Endothelial cell of umbilical vein (primary cell): ENCODE measurements at regions not wholly inside any gene's neighbourhood (a gene's known extent, or its start where the extent isn't known, plus 50 kb on each side); places are given as distances from the start of the nearest gene placed in this dataset.

Source experiments
- BruUV-seq: library from RNA; stranded (reverse); fragments of 400-500 nt; replicated peaks from 2 replicates; lab custom pipeline; 2021; lab: Mats Ljungman, UMichigan
- CTCF ChIA-PET: fragments of 300-600, 350-600 bp; sonication (Branson Sonifier 250); formaldehyde crosslinking; loops from one replicate; lab custom pipeline; 2021; ENCODE audit warnings: antibody characterized with exemption, inconsistent platforms; lab: Charles Lee
- POLR2A ChIA-PET: fragments of 300-600, 350-600 bp; sonication (Branson Sonifier 250); formaldehyde crosslinking; loops from one replicate; lab custom pipeline; 2021; ENCODE audit warnings: antibody characterized with exemption, inconsistent platforms; lab: Charles Lee
- DNase-seq: peaks from one replicate; pipeline ENCODE4 v3.0.0-alpha.2; 2011; ENCODE audit warnings: low read depth, low spot score
- FAIRE-seq: peaks from 2 replicates; lab custom pipeline; 2011; peaks lifted over from hg19 to GRCh38; lab: Jason Lieb, UNC
- H2AFZ ChIP-seq: 2 replicates; pipeline ENCODE4 v1.6.0; 2012; ENCODE audit warnings: low read depth, low read length, control low read depth, inconsistent platforms
- H3K27ac ChIP-seq: 2 replicates; pipeline ENCODE4 v1.5.1; 2011; ENCODE audit warnings: low read depth, mild to moderate bottlenecking, control low read depth, low read length, moderate library complexity; ENCODE audit not compliant: insufficient read depth
- H3K27me3 ChIP-seq, 2 experiments: 2 replicates each; pipeline versions ENCODE4 v1.6.0 to v1.6.1; 2011; ENCODE audit warnings: low read length in 2 of 2, mixed read lengths in 1 of 2; ENCODE audit not compliant: control insufficient read depth in 2 of 2, insufficient read depth in 2 of 2
- H3K36me3 ChIP-seq, 2 experiments: 2 replicates in 1 of 2; 3 replicates in 1 of 2; pipeline ENCODE4 v1.5.1; 2011; ENCODE audit warnings: low read length in 2 of 2, mild to moderate bottlenecking in 1 of 2, moderate library complexity in 1 of 2; ENCODE audit not compliant: control insufficient read depth in 2 of 2, insufficient read depth in 2 of 2; ENCODE audit errors: extremely low read depth in 1 of 2
- H3K4me1 ChIP-seq: 3 replicates; pipeline ENCODE4 v1.5.1; 2011; ENCODE audit warnings: mild to moderate bottlenecking, low read length; ENCODE audit not compliant: control insufficient read depth, insufficient read depth; ENCODE audit errors: extremely low read depth
- H3K4me2 ChIP-seq: 2 replicates; pipeline ENCODE4 v1.6.1; 2011; ENCODE audit warnings: low read length, control low read depth, mixed read lengths; ENCODE audit not compliant: insufficient read depth
- H3K4me3 ChIP-seq, 3 experiments: fragments of 200-600 bp in 1 of 3; sonication (generic), shearing (Covaris generic) in 1 of 3; replicated peaks in 1 of 3; 2 replicates each; pipeline ENCODE4 v1.5.1; 2011 to 2016; ENCODE audit warnings: control low read depth in 3 of 3, low read length in 3 of 3, mild to moderate bottlenecking in 2 of 3, inconsistent platforms in 1 of 3, low read depth in 1 of 3, moderate library complexity in 1 of 3; ENCODE audit not compliant: insufficient read depth in 1 of 3
- H3K79me2 ChIP-seq: 2 replicates; pipeline ENCODE4 v1.6.0; 2012; ENCODE audit warnings: low read length, inconsistent platforms; ENCODE audit not compliant: control insufficient read depth, insufficient read depth
- H3K9ac ChIP-seq: replicated peaks from 2 replicates; pipeline ENCODE3; 2011; ENCODE audit warnings: low read length, control low read depth; ENCODE audit not compliant: insufficient read depth; ENCODE audit errors: extremely low read depth
- H3K9me1 ChIP-seq: replicated peaks from 3 replicates; pipeline ENCODE4 v1.6.0; 2011; ENCODE audit warnings: mild to moderate bottlenecking, low read length; ENCODE audit not compliant: control insufficient read depth, insufficient read depth; ENCODE audit errors: extremely low read depth
- H3K9me3 ChIP-seq: replicated peaks from 2 replicates; pipeline ENCODE4 v1.5.1; 2012; ENCODE audit warnings: low read length, inconsistent platforms; ENCODE audit not compliant: control insufficient read depth, insufficient read depth
- H4K20me1 ChIP-seq: replicated peaks from 2 replicates; pipeline ENCODE3; 2011; ENCODE audit warnings: mild to moderate bottlenecking, low read length; ENCODE audit not compliant: control insufficient read depth, insufficient read depth; ENCODE audit errors: extremely low read depth
- FOS ChIP-seq: IDR thresholded peaks from 2 replicates; pipeline ENCODE4 v1.6.1; 2011; ENCODE audit warnings: mild to moderate bottlenecking, low read length, moderate library complexity, borderline replicate concordance; ENCODE audit not compliant: insufficient read depth
- GATA2 ChIP-seq: IDR thresholded peaks from 2 replicates; pipeline ENCODE4 v1.7.0; 2011; ENCODE audit warnings: low read depth, mild to moderate bottlenecking, moderate library complexity, mixed read lengths, low read length; ENCODE audit not compliant: insufficient read length, insufficient read depth
- POLR2A ChIP-seq: IDR thresholded peaks from 2 replicates; pipeline ENCODE4 v1.6.1; 2012; ENCODE audit warnings: low read depth, mild to moderate bottlenecking, control low read depth, low read length
- POLR2AphosphoS5 ChIP-seq: IDR thresholded peaks from 2 replicates; pipeline ENCODE4 v1.6.1; 2012; ENCODE audit warnings: low read depth, mild to moderate bottlenecking, control low read depth, low read length, moderate library complexity; ENCODE audit not compliant: insufficient read depth
- dilution Hi-C: fragments of 300-500 bp; cut with MboI; formaldehyde crosslinking; loops from one replicate; pipeline ENCODE4 v1.15.0; 2019; ENCODE audit warnings: low sequenced_read_pairs; ENCODE audit not compliant: extremely low pct_ligation_motif_present
- intact Hi-C: fragments of 100-400 bp; cut with micrococcal nuclease; formaldehyde crosslinking; loops from one replicate; pipeline ENCODE4 v1.10.0; 2022
- TF ChIP-seq, protein P1 (sequence below): IDR thresholded peaks from 2 replicates; pipeline ENCODE4 v1.6.1; 2011; ENCODE audit not compliant: insufficient read depth, insufficient read length
- TF ChIP-seq, protein P2 (sequence below), 2 donors: IDR thresholded peaks; 1 replicate in 1 of 2; 2 replicates in 1 of 2; pipeline ENCODE4 v1.5.1; 2011; ENCODE audit warnings: low read length in 2 of 2, mild to moderate bottlenecking in 2 of 2, moderate library complexity in 2 of 2, control low read depth in 1 of 2, inconsistent platforms in 1 of 2, low read depth in 1 of 2; ENCODE audit not compliant: insufficient read depth in 1 of 2; ENCODE audit errors: extremely low read depth in 1 of 2

DNA sequence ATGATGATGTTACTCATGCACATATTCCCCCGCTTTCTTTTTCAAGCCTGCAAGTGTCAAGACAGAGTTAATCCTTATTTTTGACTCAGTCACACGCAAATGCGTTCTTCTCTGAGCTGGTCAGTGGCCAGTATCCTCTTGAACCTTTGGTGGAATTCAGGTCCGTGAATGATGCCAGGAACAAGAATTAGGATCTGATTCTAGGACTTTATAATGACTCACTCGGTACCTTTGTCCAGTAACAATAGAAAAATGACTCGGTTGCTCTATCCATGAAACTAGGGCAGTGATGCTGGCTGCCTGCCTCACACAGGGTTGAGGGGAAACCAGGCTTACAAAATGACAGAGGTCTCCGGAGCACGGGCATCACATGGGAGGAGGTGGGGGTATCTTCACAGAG lies 185.8 kb upstream of the NUDT4 start:
- POLR2A ChIA-PET: no interaction called here
- Histone ChIP-seq H2AFZ (no peak overlapping the region), H3K9ac (no peak overlapping the region), H3K36me3 (no peaks in the 10 kb centered on the region), H3K4me2 (no peak overlapping the region), H4K20me1 (no peaks in the 10 kb centered on the region), H3K9me3 (no peaks in the 10 kb centered on the region), H3K79me2 (no peaks in the 10 kb centered on the region), H3K4me3 (no peak overlapping the region), H3K9me1 (no peaks in the 10 kb centered on the region), H3K4me1 (no peaks in the 10 kb centered on the region), H3K27ac (no peak overlapping the region), H3K27me3 (no peaks in the 10 kb centered on the region)
- BruUV-seq: no TSS peak
- dilution Hi-C loops (no loop called here), intact Hi-C loops (no loop called here)
- DNase-seq: no peak
- no peak for FAIRE-seq
- TF ChIP-seq, protein P1, sequence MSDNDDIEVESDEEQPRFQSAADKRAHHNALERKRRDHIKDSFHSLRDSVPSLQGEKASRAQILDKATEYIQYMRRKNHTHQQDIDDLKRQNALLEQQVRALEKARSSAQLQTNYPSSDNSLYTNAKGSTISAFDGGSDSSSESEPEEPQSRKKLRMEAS: no peak
- TF ChIP-seq FOS: no peak
- TF ChIP-seq POLR2AphosphoS5: no peak
- TF ChIP-seq GATA2: no peak
- CTCF ChIA-PET: interaction anchor here (1.1 to 1.4 kb wide), 2 partner anchors 24 to 205 kb away, joined by 3 read pairs; no protein-coding TSS in a partner anchor

DNA sequence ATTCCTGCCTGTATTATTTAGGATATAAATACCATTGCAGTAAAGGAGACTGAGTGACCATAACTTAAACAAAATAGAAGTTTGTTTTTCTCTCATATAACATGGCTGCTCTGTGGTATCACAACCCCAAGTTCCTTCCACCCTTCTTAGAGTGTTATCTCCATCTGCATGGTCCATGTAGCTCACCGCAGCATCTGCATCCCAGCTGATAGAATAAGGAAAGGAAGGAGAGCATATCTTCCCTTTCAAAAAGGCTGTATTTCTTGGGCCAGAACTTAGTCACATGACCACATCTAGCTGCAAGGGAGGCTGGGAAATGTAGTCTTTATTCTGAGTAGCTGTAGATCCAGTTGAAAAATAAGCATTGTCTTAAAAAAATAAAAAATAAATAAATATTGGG lies 184.8 kb upstream of the NUDT4 start:
- no peak overlapping the region for H3K27ac ChIP-seq
- DNase-seq (no peak), FAIRE-seq (peak; percentile 8)
- H2AFZ ChIP-seq: no peak overlapping the region
- no peaks in the 10 kb centered on the region for H3K79me2 ChIP-seq
- H3K36me3 ChIP-seq: no peaks in the 10 kb centered on the region
- no peaks in the 10 kb centered on the region for H3K9me3 ChIP-seq
- H4K20me1 ChIP-seq: no peaks in the 10 kb centered on the region
- BruUV-seq: no TSS peak
- intact Hi-C loops (no loop called here), dilution Hi-C loops (no loop called here)
- H3K9me1 ChIP-seq: no peaks in the 10 kb centered on the region
- no peak for TF ChIP-seq POLR2A
- no peak for TF ChIP-seq POLR2AphosphoS5
- TF ChIP-seq, protein P2, sequence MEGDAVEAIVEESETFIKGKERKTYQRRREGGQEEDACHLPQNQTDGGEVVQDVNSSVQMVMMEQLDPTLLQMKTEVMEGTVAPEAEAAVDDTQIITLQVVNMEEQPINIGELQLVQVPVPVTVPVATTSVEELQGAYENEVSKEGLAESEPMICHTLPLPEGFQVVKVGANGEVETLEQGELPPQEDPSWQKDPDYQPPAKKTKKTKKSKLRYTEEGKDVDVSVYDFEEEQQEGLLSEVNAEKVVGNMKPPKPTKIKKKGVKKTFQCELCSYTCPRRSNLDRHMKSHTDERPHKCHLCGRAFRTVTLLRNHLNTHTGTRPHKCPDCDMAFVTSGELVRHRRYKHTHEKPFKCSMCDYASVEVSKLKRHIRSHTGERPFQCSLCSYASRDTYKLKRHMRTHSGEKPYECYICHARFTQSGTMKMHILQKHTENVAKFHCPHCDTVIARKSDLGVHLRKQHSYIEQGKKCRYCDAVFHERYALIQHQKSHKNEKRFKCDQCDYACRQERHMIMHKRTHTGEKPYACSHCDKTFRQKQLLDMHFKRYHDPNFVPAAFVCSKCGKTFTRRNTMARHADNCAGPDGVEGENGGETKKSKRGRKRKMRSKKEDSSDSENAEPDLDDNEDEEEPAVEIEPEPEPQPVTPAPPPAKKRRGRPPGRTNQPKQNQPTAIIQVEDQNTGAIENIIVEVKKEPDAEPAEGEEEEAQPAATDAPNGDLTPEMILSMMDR (IDR thresholded peaks at IDR 0.05; ENCODE audit: extremely low read depth in 1 of 2, insufficient read depth in 1 of 2, low read depth in 1 of 2, low read length in 2 of 2): no peak
- H3K4me2 ChIP-seq: no peak overlapping the region
- H3K9ac ChIP-seq: no peak overlapping the region
- no peaks in the 10 kb centered on the region for H3K27me3 ChIP-seq
- H3K4me3 ChIP-seq: no peak overlapping the region
- peaks cover 2% of the 10 kb centered on the region for H3K4me1 ChIP-seq
- CTCF ChIA-PET: no interaction called here
- POLR2A ChIA-PET: interaction anchor here (0.6 kb wide), 1 partner anchor 262 kb away, joined by 3 read pairs; no protein-coding TSS in a partner anchor
